ENCODE measurements at regions not wholly inside any gene's neighbourhood (a gene's known extent, or its start where the extent isn't known, plus 50 kb on each side); places are given as distances from the start of the nearest gene placed in this dataset.

DNA sequence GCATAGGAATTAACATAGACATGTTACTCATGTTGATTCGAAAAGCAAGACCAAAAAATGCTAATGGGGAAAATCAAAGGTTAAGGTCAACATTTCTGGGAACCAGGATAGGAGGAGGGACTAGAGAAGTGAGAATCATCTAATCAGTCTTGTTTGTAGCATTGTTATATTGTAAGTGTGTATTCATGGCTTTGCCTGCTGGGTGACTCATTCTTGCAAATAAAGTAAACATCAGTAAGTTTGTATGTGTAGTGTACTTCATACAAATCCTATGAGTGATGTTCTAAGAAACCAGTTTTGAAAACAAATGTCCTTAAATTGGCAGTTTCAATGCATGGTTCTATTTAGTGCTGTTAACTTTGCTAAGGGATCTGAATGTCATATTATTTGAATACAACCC lies 79.0 kb upstream of the TMEM252 start:
- TF ChIP-seq, protein P1, sequence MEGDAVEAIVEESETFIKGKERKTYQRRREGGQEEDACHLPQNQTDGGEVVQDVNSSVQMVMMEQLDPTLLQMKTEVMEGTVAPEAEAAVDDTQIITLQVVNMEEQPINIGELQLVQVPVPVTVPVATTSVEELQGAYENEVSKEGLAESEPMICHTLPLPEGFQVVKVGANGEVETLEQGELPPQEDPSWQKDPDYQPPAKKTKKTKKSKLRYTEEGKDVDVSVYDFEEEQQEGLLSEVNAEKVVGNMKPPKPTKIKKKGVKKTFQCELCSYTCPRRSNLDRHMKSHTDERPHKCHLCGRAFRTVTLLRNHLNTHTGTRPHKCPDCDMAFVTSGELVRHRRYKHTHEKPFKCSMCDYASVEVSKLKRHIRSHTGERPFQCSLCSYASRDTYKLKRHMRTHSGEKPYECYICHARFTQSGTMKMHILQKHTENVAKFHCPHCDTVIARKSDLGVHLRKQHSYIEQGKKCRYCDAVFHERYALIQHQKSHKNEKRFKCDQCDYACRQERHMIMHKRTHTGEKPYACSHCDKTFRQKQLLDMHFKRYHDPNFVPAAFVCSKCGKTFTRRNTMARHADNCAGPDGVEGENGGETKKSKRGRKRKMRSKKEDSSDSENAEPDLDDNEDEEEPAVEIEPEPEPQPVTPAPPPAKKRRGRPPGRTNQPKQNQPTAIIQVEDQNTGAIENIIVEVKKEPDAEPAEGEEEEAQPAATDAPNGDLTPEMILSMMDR (IDR thresholded peaks at IDR 0.05; ENCODE audit: insufficient read depth, low read length, poor library complexity, severe bottlenecking): no peak
- no peak for TF ChIP-seq EZH2phosphoT487 (conservative IDR thresholded peaks at IDR 0.05; ENCODE audit: low read length)
